ENCODE measurements at regions not wholly inside any gene's neighbourhood (a gene's known extent, or its start where the extent isn't known, plus 50 kb on each side); places are given as distances from the start of the nearest gene placed in this dataset.

DNA sequence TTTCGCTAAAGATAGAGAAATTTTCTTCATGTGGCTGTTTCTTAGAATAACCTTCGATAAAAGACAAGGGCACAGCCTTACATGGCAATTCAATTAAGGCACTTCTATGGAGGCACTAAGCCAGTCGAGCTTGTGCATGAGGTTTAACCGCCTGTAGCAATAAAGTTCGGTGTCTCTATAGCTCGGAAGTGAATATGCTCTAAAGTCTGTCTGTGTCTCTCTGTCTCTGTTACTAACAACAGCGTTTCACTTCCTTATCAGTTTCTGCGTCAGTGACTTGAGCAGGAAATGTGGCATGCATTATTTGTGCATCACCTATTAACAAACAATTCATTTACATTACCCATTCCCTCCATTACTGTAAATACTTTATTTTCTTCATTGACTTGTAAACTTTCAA, 365.1 kb upstream of the NETO1 start:
- H3K9ac ChIP-seq (ENCODE audit: low read length in 2 of 2), result no peak overlapping the region
- H3K27me3 ChIP-seq (ENCODE audit: control insufficient read depth in 1 of 2, insufficient read depth in 2 of 2, low read length in 2 of 2), result no peaks in the 10 kb centered on the region
- H3K4me3 ChIP-seq (ENCODE audit: low read length in 2 of 2), result no peak overlapping the region
- H3K4me1 ChIP-seq (ENCODE audit: control insufficient read depth, insufficient read depth, low read length), result no peaks in the 10 kb centered on the region
- H3K36me3 ChIP-seq (ENCODE audit: control insufficient read depth in 2 of 2, insufficient read depth in 2 of 2, low read length in 2 of 2), result no peaks in the 10 kb centered on the region
- H3K9me3 ChIP-seq (ENCODE audit: control insufficient read depth in 2 of 2, low read length in 2 of 2), result no peaks in the 10 kb centered on the region
- no peak overlapping the region for H3K27ac ChIP-seq (ENCODE audit: low read length)

DNA sequence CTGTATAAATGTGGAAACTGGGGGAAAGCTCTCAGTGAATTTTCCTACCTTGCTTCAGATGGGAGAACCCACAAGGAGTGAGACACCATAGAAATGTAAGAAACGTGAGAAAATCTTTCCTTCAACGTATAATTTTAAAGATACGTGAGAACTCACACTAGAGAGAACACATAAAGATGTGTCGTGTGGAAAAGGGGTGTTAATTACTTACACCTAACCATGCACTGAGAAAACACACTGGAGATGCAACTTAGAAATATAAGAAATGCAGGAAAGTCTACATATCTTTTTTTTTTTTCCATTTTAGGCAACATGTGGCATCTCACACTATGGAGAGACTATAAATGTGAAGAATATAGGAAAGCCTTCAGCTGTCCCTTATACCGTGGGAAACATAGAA, 352.9 kb upstream of the NETO1 start:
- Histone ChIP-seq H3K36me3 (ENCODE audit: control insufficient read depth in 2 of 2, insufficient read depth in 2 of 2, low read length in 2 of 2) (no peaks in the 10 kb centered on the region), H3K9me3 (ENCODE audit: control insufficient read depth in 2 of 2, low read length in 2 of 2) (peaks cover 2 to 5% of the 10 kb centered on the region in 2 donors)

DNA sequence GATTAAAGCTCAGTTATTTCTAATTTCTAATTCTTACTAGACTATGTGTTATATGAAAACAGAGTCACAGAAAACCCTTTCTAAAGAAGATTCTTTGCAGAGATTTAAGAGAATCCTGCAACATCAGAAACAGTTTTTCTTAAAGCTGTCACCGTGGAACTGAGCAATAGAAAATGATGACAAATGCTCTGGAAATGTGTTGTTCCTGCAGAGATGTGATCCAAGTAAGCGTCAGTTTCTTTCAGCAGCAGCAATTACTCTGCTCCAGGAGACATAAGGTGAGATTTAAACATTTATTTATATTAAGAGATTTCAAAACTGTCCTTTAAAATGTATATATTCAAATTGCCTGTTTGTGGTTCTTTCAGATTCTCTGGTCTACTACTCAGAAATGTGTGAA, 350.5 kb upstream of the NETO1 start:
- Histone ChIP-seq H3K36me3 (ENCODE audit: control insufficient read depth in 2 of 2, insufficient read depth in 2 of 2, low read length in 2 of 2) (no peaks in the 10 kb centered on the region), H3K4me1 (ENCODE audit: control insufficient read depth, insufficient read depth, low read length) (no peaks in the 10 kb centered on the region), H3K27me3 (ENCODE audit: control insufficient read depth in 1 of 2, insufficient read depth in 2 of 2, low read length in 2 of 2) (no peaks in the 10 kb centered on the region), H3K9ac (ENCODE audit: low read length in 2 of 2) (no peak overlapping the region), H3K4me3 (ENCODE audit: low read length in 2 of 2) (no peak overlapping the region), H3K27ac (ENCODE audit: low read length) (no peak overlapping the region), H3K9me3 (ENCODE audit: control insufficient read depth in 2 of 2, low read length in 2 of 2) (peaks cover 2 to 5% of the 10 kb centered on the region in 2 donors)

More for the DNA sequence above, 352.9 kb upstream of the NETO1 start:
- no peak overlapping the region for H3K4me3 ChIP-seq (ENCODE audit: low read length in 2 of 2)
- H3K9ac ChIP-seq (ENCODE audit: low read length in 2 of 2), result no peak overlapping the region
- H3K4me1 ChIP-seq (ENCODE audit: control insufficient read depth, insufficient read depth, low read length), result no peaks in the 10 kb centered on the region
- no peak overlapping the region for H3K27ac ChIP-seq (ENCODE audit: low read length)
- no peaks in the 10 kb centered on the region for H3K27me3 ChIP-seq (ENCODE audit: control insufficient read depth in 1 of 2, insufficient read depth in 2 of 2, low read length in 2 of 2)

DNA sequence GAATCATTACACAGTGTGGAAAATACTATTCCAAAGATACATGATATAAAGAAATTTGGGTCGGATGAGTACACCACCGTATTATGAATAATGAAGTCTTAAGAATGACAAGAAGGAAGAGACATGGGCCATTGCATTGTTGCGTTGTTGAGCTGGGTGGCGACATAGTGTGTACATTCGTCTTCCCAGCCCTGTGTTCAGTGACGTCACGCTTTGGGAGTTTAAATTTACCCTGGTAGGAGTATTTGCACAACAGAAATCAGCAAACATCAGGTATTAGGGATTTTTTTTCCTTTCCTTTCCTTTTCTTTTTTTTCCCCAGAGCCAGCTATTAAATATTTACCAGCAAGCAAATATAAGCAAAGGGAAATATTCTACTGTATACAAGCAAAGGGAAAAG, 347.2 kb upstream of the NETO1 start:
- no peaks in the 10 kb centered on the region for H3K4me1 ChIP-seq (ENCODE audit: control insufficient read depth, insufficient read depth, low read length)

DNA sequence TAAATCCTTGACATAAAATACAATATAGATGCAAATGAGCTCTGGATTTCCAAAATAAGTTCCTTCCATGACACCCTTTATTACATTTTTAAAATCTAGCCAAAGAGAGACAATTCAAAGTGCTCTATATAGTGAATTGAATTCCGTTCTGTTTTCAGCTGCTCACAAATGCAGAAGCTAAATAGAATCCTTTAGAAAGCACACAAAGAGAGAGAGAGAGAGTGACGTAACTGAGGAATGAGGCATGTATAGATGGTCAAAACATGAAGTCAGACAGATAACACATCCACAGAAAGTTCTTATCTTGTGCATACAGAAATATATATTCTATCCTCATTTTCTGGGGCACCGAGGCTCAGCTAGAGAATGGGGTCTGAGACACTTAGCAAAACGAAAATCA, 344.7 kb upstream of the NETO1 start:
- Histone ChIP-seq H3K4me1 (ENCODE audit: control insufficient read depth, insufficient read depth, low read length) (no peaks in the 10 kb centered on the region), H3K27ac (ENCODE audit: low read length) (no peak overlapping the region), H3K4me3 (ENCODE audit: low read length in 2 of 2) (no peak overlapping the region), H3K9ac (ENCODE audit: low read length in 2 of 2) (no peak overlapping the region), H3K9me3 (ENCODE audit: control insufficient read depth in 2 of 2, low read length in 2 of 2) (peaks cover 0 to 2% of the 10 kb centered on the region in 2 donors), H3K27me3 (ENCODE audit: control insufficient read depth in 1 of 2, insufficient read depth in 2 of 2, low read length in 2 of 2) (no peaks in the 10 kb centered on the region), H3K36me3 (ENCODE audit: control insufficient read depth in 2 of 2, insufficient read depth in 2 of 2, low read length in 2 of 2) (no peaks in the 10 kb centered on the region)

More for the DNA sequence above, 347.2 kb upstream of the NETO1 start:
- Histone ChIP-seq H3K4me3 (ENCODE audit: low read length in 2 of 2) (no peak overlapping the region), H3K27ac (ENCODE audit: low read length) (no peak overlapping the region), H3K27me3 (ENCODE audit: control insufficient read depth in 1 of 2, insufficient read depth in 2 of 2, low read length in 2 of 2) (no peaks in the 10 kb centered on the region), H3K36me3 (ENCODE audit: control insufficient read depth in 2 of 2, insufficient read depth in 2 of 2, low read length in 2 of 2) (no peaks in the 10 kb centered on the region), H3K9ac (ENCODE audit: low read length in 2 of 2) (no peak overlapping the region), H3K9me3 (ENCODE audit: control insufficient read depth in 2 of 2, low read length in 2 of 2) (peaks cover 0 to 5% of the 10 kb centered on the region in 2 donors)

DNA sequence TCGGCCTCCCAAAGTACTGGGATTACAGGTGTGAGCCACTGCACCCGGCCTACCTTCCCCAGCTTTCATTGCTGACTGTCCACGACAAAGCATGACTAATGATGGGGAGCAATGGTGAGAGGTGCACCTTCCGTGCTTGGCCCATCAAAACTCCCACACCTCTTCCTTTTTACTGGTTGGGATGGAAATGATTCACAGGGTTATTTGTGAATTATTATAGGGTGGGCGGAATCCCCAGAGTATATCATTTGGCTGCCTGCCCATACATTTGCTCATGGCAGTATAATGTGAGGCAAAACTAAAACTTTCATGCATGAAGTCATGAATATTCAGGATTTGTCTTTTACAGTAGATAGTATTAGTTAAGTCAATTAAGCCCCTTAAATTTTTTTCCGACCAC, 334.2 kb upstream of the NETO1 start:
- H3K4me1 ChIP-seq (ENCODE audit: control insufficient read depth, insufficient read depth, low read length), result no peaks in the 10 kb centered on the region
- no peaks in the 10 kb centered on the region for H3K27me3 ChIP-seq (ENCODE audit: control insufficient read depth in 1 of 2, insufficient read depth in 2 of 2, low read length in 2 of 2)

DNA sequence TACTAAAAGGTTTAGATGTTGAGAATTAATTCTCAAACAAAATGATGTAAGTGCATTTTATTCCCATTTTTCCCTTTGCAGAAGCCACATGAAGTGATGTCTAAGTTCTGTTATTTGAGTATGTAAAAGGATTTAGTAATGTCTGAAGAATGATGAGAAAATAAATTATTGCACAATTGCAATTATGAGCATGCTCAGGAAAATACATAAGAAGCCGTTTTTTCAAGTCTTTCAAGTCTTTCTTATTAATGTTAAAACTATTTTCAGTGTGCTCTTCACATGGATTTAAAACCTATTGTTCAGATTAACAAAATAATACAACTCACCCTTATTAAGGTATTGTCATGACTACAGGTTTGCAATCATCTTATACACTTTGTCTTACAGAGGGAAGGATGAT, 331.4 kb upstream of the NETO1 start:
- Histone ChIP-seq H3K4me3 (ENCODE audit: low read length in 2 of 2) (no peak overlapping the region), H3K36me3 (ENCODE audit: control insufficient read depth in 2 of 2, insufficient read depth in 2 of 2, low read length in 2 of 2) (no peaks in the 10 kb centered on the region), H3K27me3 (ENCODE audit: control insufficient read depth in 1 of 2, insufficient read depth in 2 of 2, low read length in 2 of 2) (no peaks in the 10 kb centered on the region), H3K9me3 (ENCODE audit: control insufficient read depth in 2 of 2, low read length in 2 of 2) (no peaks in the 10 kb centered on the region), H3K9ac (ENCODE audit: low read length in 2 of 2) (no peak overlapping the region), H3K27ac (ENCODE audit: low read length) (no peak overlapping the region), H3K4me1 (ENCODE audit: control insufficient read depth, insufficient read depth, low read length) (no peaks in the 10 kb centered on the region)

More for the DNA sequence above, 334.2 kb upstream of the NETO1 start:
- no peaks in the 10 kb centered on the region for H3K36me3 ChIP-seq (ENCODE audit: control insufficient read depth in 2 of 2, insufficient read depth in 2 of 2, low read length in 2 of 2)
- no peak overlapping the region for H3K9ac ChIP-seq (ENCODE audit: low read length in 2 of 2)
- no peak overlapping the region for H3K4me3 ChIP-seq (ENCODE audit: low read length in 2 of 2)
- H3K9me3 ChIP-seq (ENCODE audit: control insufficient read depth in 2 of 2, low read length in 2 of 2), result no peaks in the 10 kb centered on the region
- H3K27ac ChIP-seq (ENCODE audit: low read length), result no peak overlapping the region

DNA sequence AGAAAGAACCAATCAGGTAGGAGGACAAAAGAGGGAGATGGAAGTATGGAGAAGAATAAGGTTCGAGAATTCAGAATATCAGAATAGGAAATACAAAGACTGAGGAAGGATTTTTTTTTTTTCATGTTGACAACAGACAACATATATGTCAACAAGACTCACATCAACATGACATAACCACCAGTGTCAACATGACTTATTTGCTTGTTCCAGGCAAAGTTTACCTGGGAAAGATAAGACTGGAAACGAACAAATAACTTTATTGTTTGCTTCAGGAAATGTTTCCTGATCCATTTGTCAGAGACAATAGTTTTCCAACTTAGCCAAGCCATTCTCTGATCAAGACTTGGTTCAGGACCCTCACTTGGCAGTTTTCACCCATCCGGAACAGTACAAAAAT, 321.9 kb upstream of the NETO1 start:
- no peak overlapping the region for H3K27ac ChIP-seq (ENCODE audit: low read length)
- no peak overlapping the region for H3K9ac ChIP-seq (ENCODE audit: low read length in 2 of 2)
- no peaks in the 10 kb centered on the region for H3K9me3 ChIP-seq (ENCODE audit: control insufficient read depth in 2 of 2, low read length in 2 of 2)
- no peak overlapping the region for H3K4me3 ChIP-seq (ENCODE audit: low read length in 2 of 2)
- H3K36me3 ChIP-seq (ENCODE audit: control insufficient read depth in 2 of 2, insufficient read depth in 2 of 2, low read length in 2 of 2), result no peaks in the 10 kb centered on the region
- H3K27me3 ChIP-seq (ENCODE audit: control insufficient read depth in 1 of 2, insufficient read depth in 2 of 2, low read length in 2 of 2), result no peaks in the 10 kb centered on the region
- no peaks in the 10 kb centered on the region for H3K4me1 ChIP-seq (ENCODE audit: control insufficient read depth, insufficient read depth, low read length)

DNA sequence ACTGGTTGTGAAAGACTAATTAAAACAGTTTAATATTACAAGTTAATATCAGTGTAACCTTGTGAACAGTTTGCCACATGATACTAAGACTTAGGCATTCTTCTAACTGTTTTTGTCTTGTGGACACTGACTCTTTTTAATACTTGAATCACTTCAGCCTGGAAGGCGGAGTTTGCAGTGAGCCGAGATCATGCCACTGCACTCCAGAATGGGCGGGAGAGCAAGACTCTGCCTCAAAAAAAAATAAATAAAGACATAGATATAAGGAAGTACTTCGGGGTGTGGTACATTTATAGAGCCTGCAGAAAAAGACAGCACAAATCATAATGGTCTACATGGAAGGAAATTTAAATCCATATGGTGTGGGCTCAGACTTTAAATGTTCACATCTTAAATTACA, 300.4 kb upstream of the NETO1 start:
- no peaks in the 10 kb centered on the region for H3K4me1 ChIP-seq (ENCODE audit: control insufficient read depth, insufficient read depth, low read length)
- H3K36me3 ChIP-seq (ENCODE audit: control insufficient read depth in 2 of 2, insufficient read depth in 2 of 2, low read length in 2 of 2), result no peaks in the 10 kb centered on the region
- H3K9ac ChIP-seq (ENCODE audit: low read length in 2 of 2), result no peak overlapping the region
- no peaks in the 10 kb centered on the region for H3K27me3 ChIP-seq (ENCODE audit: control insufficient read depth in 1 of 2, insufficient read depth in 2 of 2, low read length in 2 of 2)
- H3K27ac ChIP-seq (ENCODE audit: low read length), result no peak overlapping the region
- no peak overlapping the region for H3K4me3 ChIP-seq (ENCODE audit: low read length in 2 of 2)
- peaks cover 0 to 5% of the 10 kb centered on the region in 2 donors for H3K9me3 ChIP-seq (ENCODE audit: control insufficient read depth in 2 of 2, low read length in 2 of 2)

DNA sequence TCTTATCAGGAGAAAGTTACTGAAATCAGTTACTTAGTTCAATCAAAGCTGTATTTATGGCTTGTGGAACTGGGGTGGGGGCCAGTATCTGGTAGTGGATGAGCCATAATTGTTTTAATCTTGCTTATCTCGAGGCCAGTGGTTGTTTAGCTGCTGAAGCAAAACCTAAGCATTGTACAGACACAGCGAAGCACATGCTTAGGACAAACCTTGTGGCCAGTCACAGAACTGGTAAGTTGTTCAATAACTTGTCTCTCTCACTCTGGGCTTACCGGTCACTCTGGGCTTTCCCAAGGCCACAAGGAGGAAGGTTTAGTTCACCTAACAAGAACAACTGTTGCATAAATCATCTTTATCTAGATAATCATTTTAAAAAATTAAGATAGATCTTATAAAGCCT, 296.6 kb upstream of the NETO1 start:
- Histone ChIP-seq H3K4me1 (ENCODE audit: control insufficient read depth, insufficient read depth, low read length) (no peaks in the 10 kb centered on the region), H3K4me3 (ENCODE audit: low read length in 2 of 2) (no peak overlapping the region), H3K9me3 (ENCODE audit: control insufficient read depth in 2 of 2, low read length in 2 of 2) (peaks cover 0 to 5% of the 10 kb centered on the region in 2 donors), H3K9ac (ENCODE audit: low read length in 2 of 2) (no peak overlapping the region), H3K36me3 (ENCODE audit: control insufficient read depth in 2 of 2, insufficient read depth in 2 of 2, low read length in 2 of 2) (no peaks in the 10 kb centered on the region), H3K27ac (ENCODE audit: low read length) (no peak overlapping the region), H3K27me3 (ENCODE audit: control insufficient read depth in 1 of 2, insufficient read depth in 2 of 2, low read length in 2 of 2) (peaks cover 0 to 2% of the 10 kb centered on the region in 2 donors)

DNA sequence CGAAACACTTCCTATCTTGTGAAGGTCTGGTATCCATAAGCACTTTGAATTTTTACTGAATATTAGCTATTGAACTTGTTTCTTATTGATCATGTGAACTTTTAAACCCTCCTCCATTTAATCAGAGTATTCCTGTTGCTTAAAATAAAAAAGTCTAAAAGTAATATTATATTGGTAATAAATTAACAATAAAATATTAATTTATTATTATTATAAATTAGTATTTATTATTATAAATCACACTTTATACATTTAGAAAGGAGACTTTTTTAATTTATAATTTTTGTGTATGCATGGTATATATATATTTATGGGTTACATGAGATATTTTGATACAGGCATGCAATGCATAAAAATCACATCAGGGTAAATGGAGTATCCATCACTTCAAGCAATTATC, 295.4 kb upstream of the NETO1 start:
- Histone ChIP-seq H3K4me3 (ENCODE audit: low read length in 2 of 2) (no peak overlapping the region), H3K9ac (ENCODE audit: low read length in 2 of 2) (no peak overlapping the region), H3K27me3 (ENCODE audit: control insufficient read depth in 1 of 2, insufficient read depth in 2 of 2, low read length in 2 of 2) (peaks cover 0 to 2% of the 10 kb centered on the region in 2 donors), H3K27ac (ENCODE audit: low read length) (no peak overlapping the region), H3K36me3 (ENCODE audit: control insufficient read depth in 2 of 2, insufficient read depth in 2 of 2, low read length in 2 of 2) (no peaks in the 10 kb centered on the region), H3K9me3 (ENCODE audit: control insufficient read depth in 2 of 2, low read length in 2 of 2) (peaks cover 0 to 5% of the 10 kb centered on the region in 2 donors), H3K4me1 (ENCODE audit: control insufficient read depth, insufficient read depth, low read length) (no peaks in the 10 kb centered on the region)
